T-helper 1 cell (primary cell): ENCODE measurements at regions not wholly inside any gene's neighbourhood (a gene's known extent, or its start where the extent isn't known, plus 50 kb on each side); places are given as distances from the start of the nearest gene placed in this dataset.

Source experiments
- DNase-seq, 5 donors: peaks; one replicate each; pipeline ENCODE4 v3.0.0-alpha.2; 2012 to 2020

DNA sequence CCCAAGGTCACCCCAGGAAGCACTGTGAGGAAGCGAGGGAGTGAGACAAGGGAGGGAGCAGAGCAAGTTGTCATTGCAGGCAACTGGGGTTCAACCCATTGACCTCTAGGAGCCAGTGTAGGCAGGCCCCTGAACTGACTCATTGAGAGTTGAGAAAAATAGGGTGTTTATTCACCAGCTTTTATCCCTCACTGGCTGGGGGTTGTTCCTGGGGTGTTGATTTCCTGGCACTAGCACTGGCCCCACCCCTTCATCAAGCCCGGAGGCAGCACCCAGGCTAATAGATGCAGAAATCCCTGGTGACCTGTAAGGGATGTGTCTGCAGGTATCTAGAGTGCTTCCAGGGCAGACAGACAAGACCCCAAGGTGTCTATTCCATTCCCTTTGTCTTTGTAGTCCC, 183.9 kb downstream of the ARRDC4 start:
- no peak for DNase-seq

GRCh38 chr15:98146031-98146820, 185.7 kb downstream of the ARRDC4 start:
- DNase-seq = no peak

DNA sequence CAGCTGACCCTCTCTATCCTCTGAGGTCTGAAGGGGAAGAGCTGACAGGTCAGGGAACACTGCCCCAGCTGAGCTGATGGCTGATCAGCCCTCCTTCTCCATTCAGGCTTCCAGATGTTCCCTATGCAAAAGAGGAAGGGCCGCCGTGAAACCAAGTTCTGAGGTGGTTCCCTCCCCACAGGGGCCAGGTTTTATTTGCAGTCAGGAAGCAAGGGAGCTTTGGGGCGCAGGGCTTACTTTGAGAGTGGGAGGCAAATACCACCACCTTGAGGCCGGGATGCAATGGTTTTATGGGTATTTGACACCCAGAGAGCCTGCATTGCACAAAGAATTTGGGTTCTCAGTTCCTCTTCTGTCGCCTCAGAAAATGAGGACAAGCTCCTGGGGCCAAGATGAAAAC, 186.9 kb downstream of the ARRDC4 start:
- no peak for DNase-seq

DNA sequence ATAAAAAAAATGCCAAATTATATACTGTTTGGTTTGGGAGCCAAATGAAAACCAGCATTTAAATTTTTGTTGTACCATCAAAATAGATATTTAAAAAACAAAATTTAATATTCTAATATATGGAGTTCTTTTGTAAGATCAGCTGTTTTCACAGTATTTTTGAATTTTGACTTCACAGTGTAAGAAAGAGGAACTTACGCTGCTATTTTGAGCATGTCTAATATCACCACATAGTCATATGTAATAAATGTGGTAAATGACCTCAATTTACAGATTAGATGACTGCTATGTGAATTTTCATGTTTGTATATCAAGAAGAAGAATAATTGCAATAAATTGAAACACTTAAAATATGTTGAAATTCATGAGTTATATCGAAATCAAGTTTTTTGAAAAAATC, 189.6 kb downstream of the ARRDC4 start:
- no peak for DNase-seq

DNA sequence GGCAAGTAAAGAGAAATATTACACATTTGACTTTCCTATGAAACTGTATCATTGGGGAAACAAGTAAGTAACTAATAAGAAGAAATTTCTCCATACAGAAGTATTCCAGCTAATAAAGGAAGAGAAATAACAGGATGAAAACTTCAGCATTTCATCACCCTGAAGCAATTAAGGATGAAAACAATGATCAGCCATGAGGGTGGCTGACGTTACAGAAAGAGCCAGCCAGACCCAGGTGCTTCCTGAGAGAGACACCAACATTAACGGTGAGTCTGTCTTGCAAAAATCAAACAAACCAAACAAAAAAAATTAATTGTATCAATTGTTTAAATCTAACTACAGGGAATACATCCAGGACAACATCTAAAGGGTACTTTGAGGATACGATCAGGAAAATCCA, 190.0 kb downstream of the ARRDC4 start:
- no peak for DNase-seq

DNA sequence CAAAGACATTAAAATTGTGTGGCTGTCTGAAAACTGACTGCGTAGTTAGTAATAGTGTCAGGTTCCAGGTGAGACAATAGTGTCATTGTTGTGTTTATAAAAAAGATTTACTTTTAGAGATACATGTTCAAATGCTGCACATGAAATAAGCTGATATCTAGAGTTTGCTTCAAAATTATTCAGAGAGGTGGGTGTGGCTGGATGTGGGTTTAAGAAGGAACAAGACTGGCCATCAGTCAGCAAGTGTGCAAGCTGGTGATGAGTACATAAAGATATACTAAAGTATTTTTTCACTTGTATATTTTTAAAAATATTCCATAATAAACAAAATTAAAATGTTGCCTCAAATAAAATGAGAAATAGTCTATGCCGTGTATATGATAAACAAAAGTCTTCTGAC, 190.6 kb downstream of the ARRDC4 start:
- no peak for DNase-seq

DNA sequence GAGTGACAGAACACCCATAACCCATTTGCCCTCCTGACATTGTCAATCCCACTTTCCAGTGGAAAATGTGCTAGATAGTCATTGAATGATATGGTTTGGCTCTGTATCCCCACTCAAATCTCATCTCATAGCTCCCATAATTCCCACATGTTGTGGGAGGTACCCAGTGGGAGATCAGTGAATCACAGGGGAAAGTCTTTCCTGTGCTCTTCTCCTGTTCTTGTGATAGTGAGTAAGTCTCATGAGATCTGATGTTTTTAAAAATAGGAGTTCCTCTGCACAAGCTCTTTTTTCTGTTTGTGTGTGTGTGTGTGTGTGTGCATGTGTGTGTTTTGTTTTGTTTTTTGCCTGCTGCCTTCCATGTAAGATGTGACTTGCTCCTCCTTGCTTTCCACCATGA, 191.7 kb downstream of the ARRDC4 start:
- no peak for DNase-seq

- no peak for DNase-seq
Measured at GRCh38 chr15:98154863-98155262, 194.4 kb downstream of the ARRDC4 start.

DNA sequence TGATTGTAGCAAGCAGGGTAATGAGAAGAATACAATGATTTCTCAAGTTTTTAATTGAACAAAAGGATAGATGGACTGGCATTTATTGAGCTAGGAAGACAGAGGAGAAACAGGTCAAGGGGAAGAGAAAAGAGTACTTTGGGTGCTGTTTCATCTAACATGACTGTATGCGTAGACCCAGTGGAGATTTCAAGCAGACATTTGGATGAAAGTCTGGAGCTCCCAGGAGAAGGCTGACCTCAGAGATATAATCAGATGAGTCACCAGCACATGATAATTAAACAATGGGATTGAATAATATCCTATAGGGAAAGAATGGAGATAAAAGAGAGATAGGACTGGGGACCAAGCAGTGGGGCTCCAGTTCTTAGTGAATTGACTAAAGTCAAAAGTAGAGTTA, 194.9 kb downstream of the ARRDC4 start:
- no peak for DNase-seq

GRCh38 chr15:98160236-98160635, 199.7 kb downstream of the ARRDC4 start:
- DNase-seq = peak in 3 of 5 donors; percentile 2 to 91 (median 6)

DNA sequence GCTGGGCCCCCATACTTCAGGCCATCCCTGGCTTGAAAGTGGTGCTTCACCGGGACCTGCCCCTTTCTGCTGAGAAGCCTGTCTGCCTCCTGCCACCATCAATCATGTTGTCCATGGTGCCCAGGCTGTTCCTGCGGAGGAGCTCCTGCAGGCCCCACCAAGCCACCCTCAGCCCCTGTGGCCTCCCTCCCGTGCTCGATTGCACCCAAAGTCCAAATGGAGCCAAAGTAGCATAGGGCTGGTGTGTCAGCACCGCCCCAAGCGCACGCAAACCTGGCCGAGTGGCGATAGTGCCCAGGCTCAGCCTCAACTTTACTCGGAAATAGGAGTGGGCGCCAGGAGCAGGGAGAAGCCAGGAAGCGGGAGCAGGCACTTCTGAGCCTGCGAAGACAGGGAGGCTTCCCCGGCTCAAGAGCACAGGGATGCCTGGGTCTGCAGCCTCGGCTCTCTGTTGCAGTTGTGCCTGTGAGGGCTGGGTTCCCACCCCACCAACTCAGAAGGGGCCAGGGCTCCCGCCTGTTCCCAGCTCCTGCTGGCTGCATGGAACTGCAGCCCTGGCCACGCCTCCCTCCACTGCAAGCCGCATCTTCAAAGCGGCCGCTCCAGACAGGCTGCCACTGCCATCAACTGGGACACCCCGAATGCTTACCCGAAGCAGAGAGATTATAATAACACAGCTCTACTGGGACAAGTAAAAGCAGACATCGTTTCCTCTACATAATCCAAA, 203.0 kb downstream of the ARRDC4 start:
- no peak for DNase-seq

GRCh38 chr15:98164571-98164970, 204.1 kb downstream of the ARRDC4 start:
- DNase-seq = no peak

- DNase-seq = no peak
Measured at GRCh38 chr15:98164986-98165385, 204.5 kb downstream of the ARRDC4 start.

DNA sequence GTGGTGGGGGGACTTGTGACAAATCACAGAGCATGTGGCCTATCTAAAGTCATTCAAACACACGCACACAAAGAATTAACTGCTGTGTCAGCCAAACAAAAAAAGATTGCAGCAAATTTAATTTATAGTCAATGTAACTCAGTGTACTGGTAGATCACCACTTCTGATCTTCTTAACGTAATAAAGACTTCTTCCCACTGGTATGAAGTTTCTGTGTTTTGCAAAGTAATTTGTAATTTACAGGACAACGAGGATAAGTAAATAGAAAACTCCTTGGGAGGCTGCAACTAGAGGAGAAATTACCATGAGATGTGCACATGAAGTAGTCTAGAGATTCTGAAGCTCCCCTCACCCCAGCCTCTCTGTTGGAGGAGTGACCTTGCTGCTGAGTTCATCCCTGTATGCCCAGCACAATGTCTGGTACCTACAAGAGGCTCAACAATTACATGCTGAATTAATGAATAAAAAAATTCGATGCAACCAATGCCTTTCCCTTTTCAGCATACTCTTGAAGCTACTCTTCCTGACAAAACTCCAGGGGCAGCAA, 207.3 kb downstream of the ARRDC4 start:
- DNase-seq = no peak

GRCh38 chr15:98169551-98169950, 209.0 kb downstream of the ARRDC4 start:
- peak in 1 of 5 donors; percentile 26 for DNase-seq

DNA sequence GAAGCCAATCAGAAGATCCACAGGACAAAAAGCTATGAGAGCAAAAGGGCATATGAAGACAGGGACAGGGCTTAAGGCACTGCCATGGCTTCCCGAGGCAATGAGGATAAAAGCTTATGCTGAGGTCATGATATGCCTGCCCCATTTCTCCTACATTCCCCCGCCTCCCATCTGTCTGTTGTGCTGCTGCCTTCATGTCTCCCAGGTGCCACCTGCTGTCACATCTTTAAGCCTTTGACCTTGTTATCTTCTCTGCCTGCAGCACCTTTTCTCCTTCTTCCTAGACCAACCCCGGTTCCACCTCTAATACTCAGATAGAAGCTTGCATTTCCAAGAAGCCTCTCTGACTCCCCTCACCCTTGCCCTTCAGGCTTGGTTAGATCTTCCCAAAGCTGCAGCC, 213.8 kb downstream of the ARRDC4 start:
- no peak for DNase-seq

GRCh38 chr15:98174841-98175240, 214.3 kb downstream of the ARRDC4 start:
- DNase-seq = no peak

- DNase-seq = peak in 3 of 5 donors; percentile 1 to 46 (median 19)
Measured at GRCh38 chr15:98177966-98178592, 217.6 kb downstream of the ARRDC4 start.

DNA sequence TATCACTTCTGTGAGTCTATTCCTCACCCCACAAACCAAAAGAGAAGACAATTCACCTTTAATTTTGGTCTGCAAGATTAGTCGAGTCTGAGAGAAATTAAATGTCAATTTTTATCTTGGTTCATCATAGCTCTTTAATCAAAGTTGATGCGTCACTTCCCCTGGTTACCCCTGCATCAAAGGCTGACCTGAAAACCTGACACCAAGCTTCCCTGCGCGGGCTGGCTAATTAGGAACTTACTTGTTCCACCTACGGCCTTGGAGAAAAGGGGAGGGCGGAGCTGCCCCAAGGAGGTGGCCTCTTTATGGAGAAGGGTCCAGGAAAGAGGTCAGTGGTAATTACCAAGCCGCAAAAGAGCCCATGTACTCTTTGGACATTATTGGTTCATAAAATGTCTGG, 218.4 kb downstream of the ARRDC4 start:
- DNase-seq = no peak

GRCh38 chr15:98187549-98187948, 227.0 kb downstream of the ARRDC4 start:
- no peak for DNase-seq

DNA sequence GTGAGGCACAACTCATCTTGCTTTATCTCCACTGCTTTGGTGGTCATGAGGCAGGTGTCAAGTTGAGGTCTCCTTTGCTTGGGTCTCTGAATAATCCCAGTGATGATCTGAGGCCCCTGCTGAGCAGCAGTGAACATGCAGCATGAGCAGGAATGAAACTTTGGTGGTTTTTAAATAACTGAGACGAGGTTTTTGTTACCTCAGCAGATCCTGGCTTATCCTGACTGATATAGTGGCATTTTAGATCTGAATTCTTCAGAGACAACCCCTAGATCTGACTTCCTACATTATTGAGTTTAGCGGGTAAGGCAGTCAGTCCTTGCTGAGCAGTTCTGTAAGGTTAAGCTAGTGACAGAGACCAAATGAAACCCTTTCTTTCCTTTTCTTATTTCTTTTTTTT, 230.4 kb downstream of the ARRDC4 start:
- no peak for DNase-seq

DNA sequence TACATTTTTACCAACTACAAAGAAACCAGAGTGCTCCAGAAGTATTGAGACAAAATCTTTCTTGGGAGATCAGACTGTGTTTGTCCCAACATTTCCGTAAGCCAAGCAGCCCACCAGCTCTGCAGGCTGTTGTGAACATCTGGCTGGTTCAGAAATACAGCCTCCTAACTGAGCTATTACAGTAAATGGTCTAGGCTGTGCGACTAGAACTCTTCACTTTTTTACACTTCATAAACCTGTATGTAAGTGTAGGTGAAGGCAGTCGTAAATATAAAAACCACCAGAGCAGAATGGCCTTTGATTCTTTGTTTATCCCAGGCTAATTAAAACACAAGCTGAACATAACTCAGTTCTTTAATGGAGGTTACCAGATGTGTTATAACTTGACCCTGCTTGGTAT, 235.3 kb downstream of the ARRDC4 start:
- DNase-seq = no peak

DNA sequence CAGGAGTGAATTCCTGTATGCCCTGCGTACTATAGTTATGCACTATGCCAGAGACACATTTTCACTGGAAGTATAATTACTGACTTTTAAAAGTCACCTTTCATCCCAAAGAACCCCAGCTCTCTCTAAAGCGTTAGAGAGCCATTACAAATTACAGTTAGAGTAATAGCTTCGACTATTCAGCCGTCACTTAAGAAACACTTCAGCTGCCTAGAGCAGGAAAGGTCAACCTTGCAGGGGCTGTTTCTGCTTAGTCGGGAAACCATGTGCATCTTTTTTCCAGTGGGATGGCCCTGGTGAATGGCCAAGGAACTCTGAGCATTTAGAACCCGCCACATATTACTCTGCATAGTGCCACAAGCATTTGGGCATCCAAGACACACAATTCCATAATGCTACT, 235.9 kb downstream of the ARRDC4 start:
- no peak for DNase-seq

DNA sequence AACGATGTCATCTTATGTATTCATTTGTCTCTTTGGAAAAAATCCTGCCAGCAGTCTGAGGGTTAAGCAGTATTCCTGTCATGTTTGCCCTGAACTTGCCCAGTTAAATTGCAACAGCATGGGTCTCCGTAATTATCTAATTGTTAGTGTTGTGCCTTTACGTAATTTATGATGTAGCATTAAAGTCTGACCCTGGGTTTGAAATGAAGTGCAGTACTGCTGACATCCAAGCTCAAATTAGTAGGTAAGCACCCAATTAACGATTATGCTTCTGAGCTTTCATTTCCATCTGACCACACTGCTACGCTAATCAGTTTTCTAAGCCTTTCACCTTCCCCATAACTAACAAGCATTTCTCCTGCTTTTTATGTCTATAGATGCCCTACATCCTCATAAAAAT, 241.8 kb downstream of the ARRDC4 start:
- no peak for DNase-seq
